IPS-NIHi7 (cell line): ENCODE measurements at regions not wholly inside any gene's neighbourhood (a gene's known extent, or its start where the extent isn't known, plus 50 kb on each side); places are given as distances from the start of the nearest gene placed in this dataset.
"Not testable (repeated sequence)": the region's sequence is repeated elsewhere in the genome, so short reads cannot be mapped to it uniquely, and the experiment has no call there.

ENCODE experiments used
- DNase-seq: peaks from one replicate; pipeline ENCODE4 v3.0.0; 2012; ENCODE audit warnings: mixed read lengths; ENCODE audit errors: extremely low spot score

- no peak for DNase-seq
Measured at GRCh38 chr3:20832963-20833362, 647.0 kb upstream of the SGO1 start.

DNA sequence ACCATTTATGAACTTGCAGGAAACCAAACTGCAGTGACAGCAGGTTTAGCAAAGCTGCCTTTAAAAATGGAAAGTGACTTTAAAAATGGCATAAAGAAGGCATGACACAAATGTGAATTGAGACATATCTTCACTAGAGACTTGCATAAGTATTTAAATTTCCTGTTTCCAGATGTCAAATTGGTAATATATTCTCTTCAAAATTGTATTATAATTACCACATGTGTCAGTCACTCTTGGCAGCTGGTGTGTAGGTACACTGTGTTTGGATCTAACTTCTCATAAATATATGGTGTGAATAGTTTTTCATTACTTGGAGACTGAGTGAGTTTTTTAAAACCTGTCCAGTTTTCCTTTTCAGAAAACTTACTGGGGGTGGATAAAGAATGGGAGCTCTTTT lies 636.2 kb upstream of the SGO1 start:
- DNase-seq = no peak

DNA sequence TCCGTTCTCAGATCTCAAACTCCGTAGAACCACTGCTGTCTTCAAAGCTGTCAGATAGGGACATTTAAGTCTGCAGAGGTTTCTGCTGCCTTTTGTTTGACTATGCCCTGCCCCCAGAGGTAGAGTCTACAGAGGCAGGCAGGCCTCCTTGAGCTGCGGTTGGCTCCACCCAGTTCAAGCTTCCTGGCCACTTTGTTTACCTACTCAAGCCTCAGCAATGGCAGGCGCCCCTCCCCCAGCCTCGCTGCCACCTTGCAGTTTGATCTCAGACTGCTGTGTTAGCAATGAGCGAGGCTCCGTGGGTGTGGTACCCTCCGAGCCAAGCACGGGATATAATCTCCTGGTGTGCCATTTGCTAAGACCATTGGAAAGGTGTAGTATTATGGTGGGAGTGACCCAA lies 634.9 kb upstream of the SGO1 start:
- not testable (repeated sequence) for DNase-seq

GRCh38 chr3:20811631-20812030 lies 625.6 kb upstream of the SGO1 start:
- DNase-seq = no peak

DNA sequence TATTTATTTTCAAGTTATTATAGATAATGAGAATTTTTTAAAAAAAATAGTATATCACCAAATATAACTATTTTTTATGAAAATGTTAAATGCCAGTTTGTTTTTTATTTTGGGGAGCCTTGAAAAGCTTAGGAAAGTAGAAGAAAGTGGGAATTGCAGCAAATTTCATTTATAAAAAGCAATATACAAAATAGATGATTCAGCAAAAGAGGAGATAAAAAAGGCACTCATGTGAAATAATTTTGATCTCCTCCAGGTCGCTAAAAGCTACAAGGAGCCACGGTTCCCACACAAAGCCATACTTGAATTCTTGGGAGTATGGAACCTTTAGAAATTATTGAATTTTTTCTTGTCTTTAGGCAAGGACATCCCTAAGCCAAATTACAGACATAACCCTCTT lies 625.0 kb upstream of the SGO1 start:
- DNase-seq = no peak

DNA sequence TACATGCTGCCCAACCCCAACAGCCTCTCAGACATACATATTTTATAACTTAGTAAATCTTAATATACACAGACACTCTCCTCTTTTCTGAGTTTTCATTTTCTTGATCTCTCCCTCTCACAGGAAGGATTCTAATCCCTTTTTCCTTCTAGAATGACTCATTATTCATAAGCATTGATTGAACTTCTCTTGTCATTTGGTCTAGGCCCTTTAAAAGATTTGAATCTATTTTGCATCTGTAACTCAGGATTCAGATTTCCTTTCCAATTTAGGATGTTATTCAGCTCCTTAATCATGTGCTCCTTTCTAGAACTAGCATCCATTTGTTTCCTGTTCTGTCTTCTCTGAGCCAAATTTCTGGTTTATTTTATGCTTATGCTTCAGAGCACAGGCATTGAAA lies 624.5 kb upstream of the SGO1 start:
- DNase-seq = no peak

DNA sequence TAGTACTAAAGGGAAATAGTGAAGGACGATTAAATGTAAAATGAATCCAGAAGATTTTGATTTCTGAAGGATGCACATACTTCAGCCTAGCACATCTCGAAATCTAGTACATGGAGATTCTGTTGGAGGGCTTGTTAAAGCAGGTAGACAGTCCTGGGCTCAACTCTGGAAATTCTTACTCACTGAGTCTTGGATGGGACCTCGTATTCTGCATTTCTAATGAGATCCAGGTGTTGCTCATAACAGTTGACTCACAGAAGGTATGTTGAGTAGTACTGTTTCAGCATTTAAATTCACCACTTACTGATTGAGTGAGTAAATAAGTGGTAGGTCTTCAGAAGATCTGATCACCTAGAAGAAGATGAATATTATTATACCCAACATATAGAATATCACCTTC lies 623.4 kb upstream of the SGO1 start:
- no peak for DNase-seq

DNA sequence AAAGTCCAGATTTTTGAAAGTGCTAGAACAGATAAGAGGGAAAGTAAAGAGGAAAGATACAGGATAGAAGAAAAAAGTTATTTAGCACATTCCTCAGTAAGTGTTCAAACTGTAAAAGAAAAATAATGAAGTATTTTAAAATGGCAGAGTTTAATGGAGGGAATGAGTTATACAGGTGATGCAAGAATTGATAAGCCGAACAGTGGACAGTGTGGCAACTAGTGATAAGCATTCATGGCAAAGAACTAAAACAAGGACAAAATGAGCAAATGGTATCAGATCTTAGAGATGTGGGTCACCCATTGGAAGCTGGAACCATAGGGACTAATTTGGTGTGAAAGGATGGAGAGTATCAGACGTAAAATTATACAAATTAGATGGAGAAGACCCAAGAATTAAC lies 622.9 kb upstream of the SGO1 start:
- no peak for DNase-seq

DNA sequence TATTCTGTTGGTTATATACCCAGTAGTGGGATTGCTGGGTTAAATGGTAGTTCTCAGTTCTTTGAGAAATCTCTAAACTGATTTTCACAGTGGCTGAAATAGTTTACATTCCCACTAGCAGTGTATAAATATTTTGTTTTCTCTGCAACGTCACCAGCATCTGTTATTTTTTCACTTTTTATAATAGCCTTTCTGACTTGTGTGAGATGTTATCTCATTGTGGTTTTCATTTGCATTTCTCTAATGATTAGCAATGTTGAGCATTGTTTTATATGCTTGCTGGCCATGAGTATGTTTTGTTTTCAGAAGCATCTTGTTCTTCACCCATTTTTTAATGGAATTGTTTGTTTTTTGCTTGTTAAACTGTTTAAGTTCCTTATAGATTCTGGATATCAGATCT lies 612.7 kb upstream of the SGO1 start:
- DNase-seq = no peak

- no peak for DNase-seq
Measured at GRCh38 chr3:20787005-20787404, 601.0 kb upstream of the SGO1 start.

- DNase-seq = no peak
Measured at GRCh38 chr3:20776692-20777091, 590.7 kb upstream of the SGO1 start.

DNA sequence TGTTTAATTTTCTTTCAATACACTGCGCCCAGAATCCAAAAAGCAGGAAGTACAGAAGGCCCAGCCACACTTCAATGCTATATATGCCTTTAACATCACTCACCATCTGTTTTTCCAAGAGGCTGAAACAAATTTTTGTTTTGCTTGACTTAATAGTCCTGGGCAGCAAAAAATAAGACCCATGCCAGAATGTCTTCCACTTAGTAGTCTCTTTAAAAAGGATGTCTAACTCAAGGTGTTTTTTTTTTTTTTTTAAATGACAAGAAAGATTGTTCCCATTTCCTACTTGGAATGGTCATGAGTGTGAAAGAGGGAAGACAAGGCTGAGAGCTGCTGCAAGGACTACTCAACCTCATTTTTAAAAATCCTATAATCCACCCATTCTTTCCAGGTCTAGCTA lies 590.3 kb upstream of the SGO1 start:
- DNase-seq = no peak

- no peak for DNase-seq
Measured at GRCh38 chr3:20773320-20773984, 587.4 kb upstream of the SGO1 start.

DNA sequence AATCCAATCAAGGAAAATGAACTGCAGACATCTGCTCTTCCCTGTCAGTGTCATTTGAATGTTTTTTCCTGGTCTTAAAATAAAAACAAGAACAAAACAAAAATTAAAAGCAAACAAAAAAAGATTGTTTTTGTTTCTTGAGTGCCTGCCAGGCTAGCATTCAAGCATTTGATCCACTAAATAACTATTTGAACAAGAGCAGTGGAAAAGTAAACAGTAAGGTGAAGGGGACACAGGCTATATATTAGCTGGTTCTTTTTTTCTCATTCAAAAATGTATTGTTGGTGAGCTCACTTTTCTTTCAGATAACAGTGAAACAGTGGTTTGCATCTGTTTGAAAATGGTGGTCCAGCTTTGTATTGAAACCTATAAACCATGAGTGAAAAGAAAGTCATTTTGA lies 586.9 kb upstream of the SGO1 start:
- DNase-seq = no peak

DNA sequence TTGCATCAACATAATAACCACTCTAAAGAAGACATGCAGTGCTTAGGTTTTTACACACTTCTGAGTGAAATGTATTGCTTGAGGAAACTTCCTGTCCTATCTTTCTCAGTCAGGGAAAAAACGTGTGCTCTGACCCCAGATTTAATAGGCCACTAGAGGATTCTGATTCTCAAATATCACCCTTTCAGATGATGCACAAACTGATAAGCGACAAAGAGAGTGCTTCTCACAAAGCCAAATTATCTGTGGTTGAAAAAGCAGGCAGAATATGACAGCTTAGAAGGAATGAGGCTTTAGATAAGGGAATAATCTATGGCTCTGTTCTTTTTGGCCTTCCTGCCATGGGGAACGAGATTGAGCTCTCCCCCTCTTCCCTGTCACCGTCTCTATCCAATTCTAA lies 583.4 kb upstream of the SGO1 start:
- DNase-seq = no peak

- no peak for DNase-seq
Measured at GRCh38 chr3:20760981-20761380, 575.0 kb upstream of the SGO1 start.

GRCh38 chr3:20752416-20752815 lies 566.4 kb upstream of the SGO1 start:
- no peak for DNase-seq

- no peak for DNase-seq
Measured at GRCh38 chr3:20751296-20751695, 565.3 kb upstream of the SGO1 start.

GRCh38 chr3:20747741-20748140 lies 561.7 kb upstream of the SGO1 start:
- DNase-seq = no peak

- no peak for DNase-seq
Measured at GRCh38 chr3:20743553-20744321, 557.7 kb upstream of the SGO1 start.

DNA sequence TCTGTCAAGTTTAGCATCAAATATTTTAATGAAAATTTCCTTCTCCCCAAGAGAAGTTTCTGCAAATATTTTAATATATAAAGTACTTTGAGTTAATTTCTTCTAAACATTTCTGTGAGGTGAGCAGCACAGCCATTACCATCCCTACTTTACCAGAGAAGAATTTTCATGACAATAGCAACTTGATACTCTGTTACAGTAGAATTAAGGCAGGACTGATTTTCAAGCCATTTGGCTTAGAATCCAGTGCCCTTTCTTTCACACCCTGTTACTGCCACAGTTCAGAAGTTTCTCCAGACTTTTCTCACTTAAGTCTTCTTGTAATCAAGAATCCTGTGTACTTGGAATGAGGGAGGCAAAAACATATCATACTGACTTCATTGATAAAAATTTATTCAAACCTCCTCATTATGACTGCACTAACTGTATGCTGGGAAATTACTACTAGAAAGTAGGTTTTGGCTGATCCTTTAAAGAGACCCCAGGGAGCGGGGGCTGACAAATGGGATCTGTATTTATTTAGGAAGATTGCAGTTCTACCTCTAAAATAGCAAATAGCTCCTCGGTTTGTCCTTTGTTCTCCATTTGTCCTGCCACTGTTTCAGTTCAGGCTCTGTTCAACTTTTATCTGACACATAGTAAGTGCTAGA lies 557.0 kb upstream of the SGO1 start:
- no peak for DNase-seq

DNA sequence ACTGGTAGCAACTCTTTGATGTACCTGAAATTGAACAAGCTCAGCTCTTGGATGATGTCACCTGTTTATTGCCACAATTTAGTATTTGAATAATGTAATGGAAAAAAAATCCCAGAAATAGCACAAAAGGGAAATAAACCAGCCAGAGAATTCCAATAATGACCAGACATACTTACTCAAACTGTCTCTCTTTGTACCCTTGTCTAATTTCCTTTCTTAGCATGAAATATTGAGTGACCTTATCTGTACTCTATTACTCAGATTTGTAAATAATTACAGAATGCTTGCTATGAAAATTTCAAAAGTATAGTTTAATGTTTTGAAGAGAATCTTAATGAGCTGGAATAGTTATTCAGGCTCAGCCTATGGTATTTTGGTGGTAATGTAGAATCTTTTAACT lies 555.4 kb upstream of the SGO1 start:
- DNase-seq = no peak

DNA sequence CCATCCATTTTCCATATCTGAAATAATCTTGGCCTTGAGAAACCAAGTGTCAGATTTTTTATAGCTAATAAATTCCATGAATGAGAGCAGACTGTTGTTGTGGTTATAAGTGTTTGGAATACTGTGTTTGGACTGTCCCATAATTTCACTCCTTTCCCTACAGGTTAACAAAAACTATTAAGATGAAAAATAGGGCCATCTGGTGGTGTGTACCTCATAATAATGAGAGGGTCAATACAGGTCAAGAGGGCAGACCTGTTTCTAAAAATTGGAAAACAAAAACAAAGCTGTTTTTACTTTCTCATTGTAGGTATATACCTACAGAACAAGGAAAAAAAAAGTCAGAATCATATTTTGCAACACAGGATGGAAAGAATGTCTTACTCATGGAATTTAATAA lies 553.8 kb upstream of the SGO1 start:
- DNase-seq = no peak
